GM12878 (cell line): ENCODE measurements at regions not wholly inside any gene's neighbourhood (a gene's known extent, or its start where the extent isn't known, plus 50 kb on each side); places are given as distances from the start of the nearest gene placed in this dataset.

Source experiments
- ATAC-seq: fragments of 200-7000 bp; cut with Tn5 transposase; 3 replicates; pipeline ENCODE4 v1.9.1; 2020; ENCODE audit warnings: mild to moderate bottlenecking, moderate library complexity
- BruUV-seq: library from RNA; stranded (reverse); fragments of 400-500 nt; replicated peaks from 2 replicates; lab custom pipeline; 2021; lab: Mats Ljungman, UMichigan
- CTCF ChIA-PET: fragments of 300-600 bp; sonication (Branson Sonifier 250); formaldehyde crosslinking; extraction: SDS; loops from one replicate; lab custom pipeline; 2021; ENCODE audit warnings: inconsistent platforms; lab: Yijun Ruan, JAX
- POLR2A ChIA-PET: fragments of 350-600 bp; formaldehyde crosslinking; extraction: SDS; loops from one replicate; lab custom pipeline; 2021; ENCODE audit warnings: inconsistent platforms; lab: Charles Lee
- RAD21 ChIA-PET: fragments of 300-600 bp; sonication (Branson Sonifier 250); formaldehyde crosslinking; loops from one replicate; lab custom pipeline; 2023; ENCODE audit warnings: antibody characterized with exemption; ENCODE audit not compliant: unreplicated experiment; lab: Charles Lee
- SMC1A ChIA-PET: fragments of 300-600 bp; sonication (Branson Sonifier 250); formaldehyde crosslinking; loops from one replicate; lab custom pipeline; 2023; ENCODE audit not compliant: unreplicated experiment, uncharacterized antibody; lab: Charles Lee
- DNase-seq: peaks from one replicate; pipeline ENCODE4 v3.0.0-alpha.2; 2011; ENCODE audit warnings: low read depth, low spot score
- FAIRE-seq: peaks from 3 replicates; lab custom pipeline; 2011; peaks lifted over from hg19 to GRCh38; lab: Jason Lieb, UNC
- H2AFZ ChIP-seq: 2 replicates; pipeline ENCODE4 v1.6.0; 2011; ENCODE audit warnings: low read depth, low read length, control low read depth; ENCODE audit not compliant: control insufficient read depth
- H3K27ac ChIP-seq: 2 replicates; pipeline ENCODE4 v1.5.1; 2011; ENCODE audit warnings: control low read depth; ENCODE audit not compliant: control insufficient read depth, insufficient read depth
- H3K27me3 ChIP-seq, 2 experiments: replicated peaks in 1 of 2; 2 replicates each; pipeline versions ENCODE4 v1.6.0 to v1.6.1; 2011; ENCODE audit warnings: low read length in 1 of 2; ENCODE audit not compliant: control insufficient read depth in 2 of 2, insufficient read depth in 2 of 2
- H3K36me3 ChIP-seq, 2 experiments: 2 replicates each; pipeline ENCODE4 v1.5.1; 2011; ENCODE audit warnings: low read length in 1 of 2; ENCODE audit not compliant: control insufficient read depth in 2 of 2, insufficient read depth in 2 of 2
- H3K4me1 ChIP-seq: 2 replicates; pipeline ENCODE4 v1.6.1; 2011; ENCODE audit warnings: mild to moderate bottlenecking, low read length, moderate library complexity, mixed read lengths; ENCODE audit not compliant: control insufficient read depth, insufficient read depth
- H3K4me2 ChIP-seq: 2 replicates; pipeline ENCODE4 v1.6.0; 2011; ENCODE audit warnings: control low read depth; ENCODE audit not compliant: control insufficient read depth, insufficient read depth
- H3K4me3 ChIP-seq: fragments of 200-600 bp; sonication (generic); 2 replicates; pipeline ENCODE4 v1.5.1; 2016
- H3K79me2 ChIP-seq: 2 replicates; pipeline ENCODE4 v1.6.0; 2011; ENCODE audit warnings: low read length; ENCODE audit not compliant: control insufficient read depth, insufficient read depth
- H3K9ac ChIP-seq: 2 replicates; pipeline ENCODE4 v1.8.0; 2011; ENCODE audit warnings: low read length, control low read depth, mixed read lengths; ENCODE audit not compliant: control insufficient read depth, insufficient read depth
- H3K9me3 ChIP-seq: replicated peaks from 3 replicates; pipeline ENCODE4 v1.5.1; 2011; ENCODE audit warnings: mild to moderate bottlenecking, low read length; ENCODE audit not compliant: control insufficient read depth, insufficient read depth
- H4K20me1 ChIP-seq: 2 replicates; pipeline ENCODE4 v1.6.0; 2011; ENCODE audit not compliant: control insufficient read depth, insufficient read depth
- BMI1 ChIP-seq: fragments of 450-650 bp; IDR thresholded peaks from 2 replicates; pipeline ENCODE4 v1.6.1; 2016; ENCODE audit warnings: mild to moderate bottlenecking, moderate library complexity, borderline replicate concordance
- CHD4 ChIP-seq: fragments of 200-600 bp; sonication (generic); IDR thresholded peaks from 2 replicates; pipeline ENCODE4 v1.6.1; 2016; ENCODE audit warnings: mild to moderate bottlenecking
- E2F8 ChIP-seq: fragments of 450-650 bp; IDR thresholded peaks from 2 replicates; pipeline ENCODE4 v1.6.1; 2018; ENCODE audit warnings: mild to moderate bottlenecking, low read depth, moderate library complexity; ENCODE audit not compliant: partially characterized antibody
- EP300 ChIP-seq, 2 experiments: fragments of 150-350 bp in 1 of 2; IDR thresholded peaks; 2 replicates each; pipeline ENCODE4 v1.6.1; 2011 to 2012; ENCODE audit warnings: low read depth in 2 of 2, low read length in 2 of 2, borderline replicate concordance in 1 of 2, improper control_type of control experiment in 1 of 2, inconsistent platforms in 1 of 2; ENCODE audit not compliant: control insufficient read depth in 1 of 2
- MYC ChIP-seq: IDR thresholded peaks from 2 replicates; pipeline ENCODE4 v1.6.1; 2011; ENCODE audit warnings: mild to moderate bottlenecking, low read length, moderate library complexity, inconsistent platforms; ENCODE audit not compliant: insufficient read depth, insufficient replicate concordance, insufficient read length, severe bottlenecking
- RAD21 ChIP-seq: IDR thresholded peaks from 2 replicates; pipeline ENCODE4 v1.6.1; 2011; ENCODE audit warnings: mild to moderate bottlenecking, low read depth, low read length, moderate library complexity; ENCODE audit not compliant: insufficient read depth
- RB1 ChIP-seq: fragments of 450-650 bp; formaldehyde crosslinking; IDR thresholded peaks from 2 replicates; pipeline ENCODE4 v1.6.1; 2017; ENCODE audit warnings: mild to moderate bottlenecking, borderline replicate concordance
- ZNF384 ChIP-seq: IDR thresholded peaks from 2 replicates; pipeline ENCODE4 v1.6.1; 2012; ENCODE audit warnings: low read depth, mild to moderate bottlenecking, low read length, improper control_type of control experiment, borderline replicate concordance
- WGBS: methylation state at CpG from one replicate; pipeline ENCODE4 v1.1.6; 2016; ENCODE audit warnings: low lambda C conversion rate; ENCODE audit not compliant: insufficient replicate concordance, insufficient coverage; ENCODE audit errors: missing lambda C conversion rate; 5-methylcytosine and 5-hydroxymethylcytosine counted together
- in situ Hi-C: fragments of 300-500 bp; cut with MboI; formaldehyde crosslinking; loops from 9 replicates; pipeline ENCODE4 v1.14.3; 2018; ENCODE audit warnings: mixed read lengths
- intact Hi-C: fragments of 100-400 bp; cut with micrococcal nuclease; formaldehyde crosslinking; loops from one replicate; pipeline ENCODE4 v1.14.2; 2022; ENCODE audit not compliant: unreplicated experiment

- Histone ChIP-seq H3K36me3 (no peaks in the 10 kb centered on the region), H3K4me1 (no peaks in the 10 kb centered on the region), H3K9ac (no peak overlapping the region), H3K27ac (no peak overlapping the region), H3K9me3 (no peaks in the 10 kb centered on the region; the same call in 2 of the 3 replicates), H4K20me1 (no peaks in the 10 kb centered on the region), H3K79me2 (no peaks in the 10 kb centered on the region), H3K4me2 (no peak overlapping the region), H2AFZ (no peak overlapping the region)
- BruUV-seq: no TSS peak
- CTCF ChIA-PET: no interaction called here
- in situ Hi-C loops: no loop called here
- POLR2A ChIA-PET: no interaction called here
- WGBS: 0% methylated on average over 3 of the region's 3 CpGs
- TF ChIP-seq MYC (no peak), CHD4 (no peak)
- TF ChIP-seq, all 136 proteins: peak for 0
- DNase-seq (no peak), FAIRE-seq (no peak), ATAC-seq (no peak)
- intact Hi-C loops: no loop called here
- ChIA-PET SMC1A (interaction anchor here (0.9 to 1.2 kb wide), 2 partner anchors 18 to 48 kb away, joined by 3 to 4 read pairs; no protein-coding TSS in a partner anchor), RAD21 (no interaction called here)
- Histone ChIP-seq H3K4me3 (no peak overlapping the region), H3K27me3 (no peaks in the 10 kb centered on the region)
Observed at GRCh38 chr12:115114140-115114539, 430.2 kb upstream of the TBX3 start.

- Histone ChIP-seq H3K4me3 (no peak overlapping the region), H3K79me2 (no peaks in the 10 kb centered on the region), H3K9me3 (no peaks in the 10 kb centered on the region), H3K9ac (no peak overlapping the region), H3K4me1 (no peaks in the 10 kb centered on the region), H4K20me1 (no peaks in the 10 kb centered on the region), H3K27me3 (no peaks in the 10 kb centered on the region), H3K4me2 (no peak overlapping the region), H2AFZ (no peak overlapping the region), H3K36me3 (no peaks in the 10 kb centered on the region), H3K27ac (no peak overlapping the region)
- SMC1A ChIA-PET: no interaction called here
- POLR2A ChIA-PET: no interaction called here
- CTCF ChIA-PET: no interaction called here
- intact Hi-C loops (no loop called here), in situ Hi-C loops (no loop called here)
- DNase-seq: no peak
- WGBS: 0% methylated on average over 3 of the region's 3 CpGs
- ATAC-seq: no peak
- RAD21 ChIA-PET: no interaction called here
- no TSS peak for BruUV-seq
- FAIRE-seq: no peak
- TF ChIP-seq BMI1: no peak
- no peak for TF ChIP-seq RAD21
- TF ChIP-seq EP300 (IDR thresholded peaks at IDR 0.05; ENCODE audit: borderline replicate concordance in 1 of 2, control insufficient read depth in 1 of 2, low read depth in 2 of 2, low read length in 2 of 2): no peak
- no peak for TF ChIP-seq RB1
- no peak for TF ChIP-seq E2F8
- TF ChIP-seq ZNF384: no peak
- TF ChIP-seq, all 136 proteins: peak for 0
Observed at GRCh38 chr12:115109863-115110262, 425.9 kb upstream of the TBX3 start.
